ENCODE measurements at regions not wholly inside any gene's neighbourhood (a gene's known extent, or its start where the extent isn't known, plus 50 kb on each side); places are given as distances from the start of the nearest gene placed in this dataset.

GRCh38 chr1:239538239-239538988 lies 152.0 kb downstream of the CHRM3 start:
- no peak overlapping the region for H3K4me2 ChIP-seq (ENCODE audit: low read depth, low read length, poor library complexity, severe bottlenecking)
- TF ChIP-seq EZH2phosphoT487 (conservative IDR thresholded peaks at IDR 0.05; ENCODE audit: low read length) (no peak), CTCF (IDR thresholded peaks at IDR 0.05; ENCODE audit: insufficient read depth, low read length, poor library complexity, severe bottlenecking) (no peak)

GRCh38 chr1:239539051-239539450 lies 152.7 kb downstream of the CHRM3 start:
- Histone ChIP-seq H3K4me3 (ENCODE audit: insufficient read depth, low read length, poor library complexity, severe bottlenecking) (no peak overlapping the region), H3K27ac (ENCODE audit: low read depth, low read length) (no peak overlapping the region), H3K9me3 (ENCODE audit: insufficient read depth, low read length) (no peaks in the 10 kb centered on the region), H3K79me2 (ENCODE audit: insufficient read depth, low read length) (no peaks in the 10 kb centered on the region), H3F3A (ENCODE audit: insufficient read depth) (no peaks in the 10 kb centered on the region), H3K36me3 (ENCODE audit: low read length) (no peaks in the 10 kb centered on the region), H3K27me3 (ENCODE audit: low read length) (no peaks in the 10 kb centered on the region), H3K9ac (ENCODE audit: low read length) (no peak overlapping the region), H3K9me2 (replicated peaks; ENCODE audit: insufficient read depth, low read length) (no peaks in the 10 kb centered on the region), H2AFZ (ENCODE audit: low read depth, low read length, severe bottlenecking) (no peak overlapping the region), H3K4me2 (ENCODE audit: low read depth, low read length, poor library complexity, severe bottlenecking) (no peak overlapping the region), H4K20me1 (ENCODE audit: low read depth, low read length) (no peaks in the 10 kb centered on the region)
- TF ChIP-seq EZH2phosphoT487 (conservative IDR thresholded peaks at IDR 0.05; ENCODE audit: low read length) = no peak
- TF ChIP-seq CTCF (IDR thresholded peaks at IDR 0.05; ENCODE audit: insufficient read depth, low read length, poor library complexity, severe bottlenecking) = no peak

More at GRCh38 chr1:239538239-239538988, 152.0 kb downstream of the CHRM3 start:
- H3K9me2 ChIP-seq (replicated peaks; ENCODE audit: insufficient read depth, low read length) = no peaks in the 10 kb centered on the region
- H3K9ac ChIP-seq (ENCODE audit: low read length) = no peak overlapping the region
- no peaks in the 10 kb centered on the region for H3F3A ChIP-seq (ENCODE audit: insufficient read depth)
- no peaks in the 10 kb centered on the region for H3K79me2 ChIP-seq (ENCODE audit: insufficient read depth, low read length)
- no peaks in the 10 kb centered on the region for H4K20me1 ChIP-seq (ENCODE audit: low read depth, low read length)
- no peak overlapping the region for H2AFZ ChIP-seq (ENCODE audit: low read depth, low read length, severe bottlenecking)
- H3K27ac ChIP-seq (ENCODE audit: low read depth, low read length) = no peak overlapping the region
- no peaks in the 10 kb centered on the region for H3K27me3 ChIP-seq (ENCODE audit: low read length)
- no peak overlapping the region for H3K4me3 ChIP-seq (ENCODE audit: insufficient read depth, low read length, poor library complexity, severe bottlenecking)
- no peaks in the 10 kb centered on the region for H3K36me3 ChIP-seq (ENCODE audit: low read length)
- no peaks in the 10 kb centered on the region for H3K9me3 ChIP-seq (ENCODE audit: insufficient read depth, low read length)

GRCh38 chr1:239539812-239540211 lies 153.4 kb downstream of the CHRM3 start:
- no peaks in the 10 kb centered on the region for H3K36me3 ChIP-seq (ENCODE audit: low read length)
- no peak overlapping the region for H3K9ac ChIP-seq (ENCODE audit: low read length)
- no peaks in the 10 kb centered on the region for H3K27me3 ChIP-seq (ENCODE audit: low read length)
- H3K79me2 ChIP-seq (ENCODE audit: insufficient read depth, low read length) = no peaks in the 10 kb centered on the region
- no peaks in the 10 kb centered on the region for H3K9me2 ChIP-seq (replicated peaks; ENCODE audit: insufficient read depth, low read length)
- no peaks in the 10 kb centered on the region for H4K20me1 ChIP-seq (ENCODE audit: low read depth, low read length)
- no peak overlapping the region for H3K4me3 ChIP-seq (ENCODE audit: insufficient read depth, low read length, poor library complexity, severe bottlenecking)
- no peak overlapping the region for H3K4me2 ChIP-seq (ENCODE audit: low read depth, low read length, poor library complexity, severe bottlenecking)
- TF ChIP-seq CTCF (IDR thresholded peaks at IDR 0.05; ENCODE audit: insufficient read depth, low read length, poor library complexity, severe bottlenecking) (no peak), EZH2phosphoT487 (conservative IDR thresholded peaks at IDR 0.05; ENCODE audit: low read length) (no peak)
- H3K27ac ChIP-seq (ENCODE audit: low read depth, low read length) = no peak overlapping the region
- H3K9me3 ChIP-seq (ENCODE audit: insufficient read depth, low read length) = no peaks in the 10 kb centered on the region
- H2AFZ ChIP-seq (ENCODE audit: low read depth, low read length, severe bottlenecking) = no peak overlapping the region
- H3F3A ChIP-seq (ENCODE audit: insufficient read depth) = no peaks in the 10 kb centered on the region
